Loucy (cell line): ENCODE measurements at regions not wholly inside any gene's neighbourhood (a gene's known extent, or its start where the extent isn't known, plus 50 kb on each side); places are given as distances from the start of the nearest gene placed in this dataset.

ENCODE experiments used
- H2AFZ ChIP-seq: fragments of 200-600 bp; sonication (generic); 2 replicates; pipeline ENCODE4 v1.6.0; 2016; ENCODE audit warnings: antibody characterized with exemption, mild to moderate bottlenecking, low read length, moderate library complexity
- H3F3A ChIP-seq: fragments of 200-600 bp; 2 replicates; pipeline ENCODE4 v1.6.0; 2016; ENCODE audit warnings: antibody characterized with exemption, low read depth, mild to moderate bottlenecking
- H3K27me3 ChIP-seq: fragments of 200-600 bp; sonication (generic); 2 replicates; pipeline ENCODE4 v1.6.1; 2014; ENCODE audit warnings: low read length, mild to moderate bottlenecking; ENCODE audit not compliant: insufficient read depth, poor library complexity, severe bottlenecking
- H3K36me3 ChIP-seq: fragments of 200-600 bp; sonication (generic); 2 replicates; pipeline ENCODE4 v1.6.1; 2016; ENCODE audit warnings: low read length; ENCODE audit not compliant: insufficient read depth
- H3K4me1 ChIP-seq: fragments of 200-600 bp; sonication (generic); 2 replicates; pipeline ENCODE4 v1.5.1; 2014; ENCODE audit warnings: low read length, mild to moderate bottlenecking; ENCODE audit not compliant: insufficient read depth, poor library complexity, severe bottlenecking
- H3K4me2 ChIP-seq: fragments of 200-600 bp; sonication (generic); 2 replicates; pipeline ENCODE4 v1.6.0; 2014; ENCODE audit warnings: antibody characterized with exemption, low read length, low read depth, mild to moderate bottlenecking; ENCODE audit not compliant: poor library complexity, severe bottlenecking
- H3K4me3 ChIP-seq: fragments of 200-600 bp; sonication (generic); 2 replicates; pipeline ENCODE4 v1.5.1; 2014; ENCODE audit warnings: low read length, mild to moderate bottlenecking, mixed read lengths; ENCODE audit not compliant: poor library complexity, severe bottlenecking
- H3K79me2 ChIP-seq: fragments of 200-600 bp; sonication (generic); 2 replicates; pipeline ENCODE4 v1.6.1; 2014; ENCODE audit warnings: low read length; ENCODE audit not compliant: insufficient read depth
- H3K9ac ChIP-seq: fragments of 200-600 bp; sonication (generic); 2 replicates; pipeline ENCODE4 v1.6.0; 2014; ENCODE audit warnings: mild to moderate bottlenecking, low read depth, low read length, moderate library complexity; ENCODE audit not compliant: poor library complexity, severe bottlenecking
- H3K9me2 ChIP-seq: fragments of 200-600 bp; sonication (generic); replicated peaks from 2 replicates; pipeline ENCODE4 v1.6.1; 2016; ENCODE audit warnings: low read depth, low read length, mixed read lengths
- H3K9me3 ChIP-seq: fragments of 200-600 bp; sonication (generic); 2 replicates; pipeline ENCODE4 v1.6.1; 2014; ENCODE audit warnings: mild to moderate bottlenecking, antibody characterized with exemption, low read length, low read depth; ENCODE audit not compliant: insufficient read depth
- H4K20me1 ChIP-seq: fragments of 200-600 bp; sonication (generic); 2 replicates; pipeline ENCODE4 v1.6.0; 2014; ENCODE audit warnings: antibody characterized with exemption, low read length, mild to moderate bottlenecking; ENCODE audit not compliant: insufficient read depth, poor library complexity, severe bottlenecking
- EZH2phosphoT487 ChIP-seq: fragments of 200-600 bp; IDR thresholded peaks from 2 replicates; pipeline ENCODE4 v1.6.1; 2018; ENCODE audit warnings: antibody characterized with exemption, mild to moderate bottlenecking, moderate library complexity, borderline replicate concordance
- TF ChIP-seq, protein P1 (sequence below): fragments of 200-600 bp; sonication (generic); conservative IDR thresholded peaks from 2 replicates; pipeline ENCODE4 v1.5.1; 2014; ENCODE audit warnings: mild to moderate bottlenecking, antibody characterized with exemption, low read length

DNA sequence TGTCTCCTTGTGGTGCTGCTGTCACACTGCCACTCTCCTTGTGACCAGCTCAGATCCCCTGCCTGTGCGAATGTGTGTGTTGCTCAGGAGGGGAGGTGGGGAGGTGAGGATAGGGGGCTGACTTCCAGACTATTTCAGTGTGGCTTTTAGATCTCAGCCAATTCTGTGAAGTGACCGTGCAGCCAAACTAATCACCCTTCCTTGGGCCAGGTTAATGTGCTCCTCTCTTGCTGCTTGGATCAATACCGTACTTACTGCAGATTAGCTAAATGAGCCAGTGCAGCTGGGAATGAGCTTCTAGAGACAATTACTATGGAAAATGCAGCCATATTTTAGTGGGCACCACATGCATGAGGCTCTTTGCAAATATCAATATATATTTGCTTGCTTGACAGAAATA lies 206.0 kb downstream of the MELK start:
- Histone ChIP-seq H3K4me3 (no peak overlapping the region), H3K4me2 (no peak overlapping the region), H3K36me3 (no peaks in the 10 kb centered on the region), H4K20me1 (no peaks in the 10 kb centered on the region), H3K9ac (no peak overlapping the region), H3K27me3 (no peaks in the 10 kb centered on the region), H3F3A (no peaks in the 10 kb centered on the region), H3K9me3 (no peaks in the 10 kb centered on the region), H3K9me2 (no peaks in the 10 kb centered on the region), H3K4me1 (no peaks in the 10 kb centered on the region), H2AFZ (no peak overlapping the region), H3K79me2 (no peaks in the 10 kb centered on the region)
- TF ChIP-seq, protein P1, sequence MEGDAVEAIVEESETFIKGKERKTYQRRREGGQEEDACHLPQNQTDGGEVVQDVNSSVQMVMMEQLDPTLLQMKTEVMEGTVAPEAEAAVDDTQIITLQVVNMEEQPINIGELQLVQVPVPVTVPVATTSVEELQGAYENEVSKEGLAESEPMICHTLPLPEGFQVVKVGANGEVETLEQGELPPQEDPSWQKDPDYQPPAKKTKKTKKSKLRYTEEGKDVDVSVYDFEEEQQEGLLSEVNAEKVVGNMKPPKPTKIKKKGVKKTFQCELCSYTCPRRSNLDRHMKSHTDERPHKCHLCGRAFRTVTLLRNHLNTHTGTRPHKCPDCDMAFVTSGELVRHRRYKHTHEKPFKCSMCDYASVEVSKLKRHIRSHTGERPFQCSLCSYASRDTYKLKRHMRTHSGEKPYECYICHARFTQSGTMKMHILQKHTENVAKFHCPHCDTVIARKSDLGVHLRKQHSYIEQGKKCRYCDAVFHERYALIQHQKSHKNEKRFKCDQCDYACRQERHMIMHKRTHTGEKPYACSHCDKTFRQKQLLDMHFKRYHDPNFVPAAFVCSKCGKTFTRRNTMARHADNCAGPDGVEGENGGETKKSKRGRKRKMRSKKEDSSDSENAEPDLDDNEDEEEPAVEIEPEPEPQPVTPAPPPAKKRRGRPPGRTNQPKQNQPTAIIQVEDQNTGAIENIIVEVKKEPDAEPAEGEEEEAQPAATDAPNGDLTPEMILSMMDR, result no peak
- no peak for TF ChIP-seq EZH2phosphoT487

DNA sequence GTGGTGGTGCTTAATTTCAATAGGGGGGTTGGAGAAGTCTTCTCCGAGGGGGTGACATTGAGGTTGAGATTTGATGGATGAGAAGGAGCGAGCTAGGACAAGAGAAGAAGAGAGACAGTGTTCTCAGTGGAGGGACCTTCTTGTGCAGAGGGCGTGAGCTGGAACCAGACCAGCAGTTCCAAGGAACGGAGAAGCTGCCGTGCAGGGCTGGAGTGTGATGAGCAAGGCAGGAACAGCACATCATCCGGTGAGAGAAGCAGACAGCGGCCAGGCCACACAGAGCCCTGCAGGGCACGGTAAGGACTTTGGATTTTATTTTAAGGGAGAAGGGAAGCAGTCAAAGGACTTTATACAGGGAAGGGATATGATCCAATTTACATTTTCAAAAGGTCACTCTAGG lies 206.9 kb downstream of the MELK start:
- Histone ChIP-seq H4K20me1 (no peaks in the 10 kb centered on the region), H3K36me3 (no peaks in the 10 kb centered on the region), H3K9me2 (no peaks in the 10 kb centered on the region), H3F3A (no peaks in the 10 kb centered on the region), H3K4me2 (no peak overlapping the region), H3K4me1 (no peaks in the 10 kb centered on the region), H3K27me3 (no peaks in the 10 kb centered on the region), H2AFZ (no peak overlapping the region), H3K79me2 (no peaks in the 10 kb centered on the region), H3K4me3 (no peak overlapping the region), H3K9me3 (no peaks in the 10 kb centered on the region), H3K9ac (no peak overlapping the region)
- TF ChIP-seq EZH2phosphoT487, result no peak
- TF ChIP-seq, protein P1, result no peak

DNA sequence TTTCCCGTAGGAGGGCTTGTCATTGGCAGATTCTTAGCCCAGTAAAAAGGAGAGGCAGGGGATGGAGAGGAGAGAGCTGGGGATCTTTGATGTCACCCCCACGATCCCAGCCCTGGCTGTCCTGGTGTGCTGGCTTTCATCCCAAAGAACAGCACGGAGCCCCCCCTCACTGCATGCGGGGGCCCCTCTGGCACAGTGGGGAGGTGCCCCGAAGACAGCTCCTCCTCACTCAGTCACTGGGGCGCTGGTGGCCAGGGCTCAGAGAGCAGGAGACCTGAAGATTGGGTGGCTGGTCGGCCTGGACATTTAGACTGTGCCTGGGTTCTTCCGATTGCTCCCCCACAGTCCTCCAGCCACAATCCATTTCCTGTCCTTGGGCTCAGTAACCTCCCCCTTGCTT lies 207.5 kb downstream of the MELK start:
- Histone ChIP-seq H3K4me3 (no peak overlapping the region), H3K9ac (no peak overlapping the region), H3F3A (no peaks in the 10 kb centered on the region), H3K9me3 (no peaks in the 10 kb centered on the region), H3K9me2 (no peaks in the 10 kb centered on the region), H2AFZ (no peak overlapping the region), H3K79me2 (no peaks in the 10 kb centered on the region), H4K20me1 (no peaks in the 10 kb centered on the region), H3K4me1 (no peaks in the 10 kb centered on the region), H3K36me3 (no peaks in the 10 kb centered on the region), H3K4me2 (no peak overlapping the region), H3K27me3 (no peaks in the 10 kb centered on the region)
- TF ChIP-seq, protein P1, result no peak
- no peak for TF ChIP-seq EZH2phosphoT487
